B cell (primary cell): ENCODE measurements at regions not wholly inside any gene's neighbourhood (a gene's known extent, or its start where the extent isn't known, plus 50 kb on each side); places are given as distances from the start of the nearest gene placed in this dataset.

Source experiments
- CTCF ChIP-seq: fragments of 200-600 bp; IDR thresholded peaks from one replicate; pipeline ENCODE4 v1.8.0; 2022; ENCODE audit warnings: antibody characterized with exemption, mild to moderate bottlenecking
- EZH2 ChIP-seq: IDR thresholded peaks from 2 replicates; pipeline ENCODE4 v1.6.1; 2012; ENCODE audit warnings: borderline replicate concordance, low read depth, mild to moderate bottlenecking, moderate library complexity, low read length; ENCODE audit not compliant: insufficient read depth, poor library complexity, severe bottlenecking

- TF ChIP-seq CTCF = no peak
- no peak for TF ChIP-seq EZH2
Observed at GRCh38 chr15:93720607-93721006, 510.8 kb upstream of the MCTP2 start.
